ENCODE measurements at regions not wholly inside any gene's neighbourhood (a gene's known extent, or its start where the extent isn't known, plus 50 kb on each side); places are given as distances from the start of the nearest gene placed in this dataset.
"Not testable (repeated sequence)": the region's sequence is repeated elsewhere in the genome, so short reads cannot be mapped to it uniquely, and the experiment has no call there.

DNA sequence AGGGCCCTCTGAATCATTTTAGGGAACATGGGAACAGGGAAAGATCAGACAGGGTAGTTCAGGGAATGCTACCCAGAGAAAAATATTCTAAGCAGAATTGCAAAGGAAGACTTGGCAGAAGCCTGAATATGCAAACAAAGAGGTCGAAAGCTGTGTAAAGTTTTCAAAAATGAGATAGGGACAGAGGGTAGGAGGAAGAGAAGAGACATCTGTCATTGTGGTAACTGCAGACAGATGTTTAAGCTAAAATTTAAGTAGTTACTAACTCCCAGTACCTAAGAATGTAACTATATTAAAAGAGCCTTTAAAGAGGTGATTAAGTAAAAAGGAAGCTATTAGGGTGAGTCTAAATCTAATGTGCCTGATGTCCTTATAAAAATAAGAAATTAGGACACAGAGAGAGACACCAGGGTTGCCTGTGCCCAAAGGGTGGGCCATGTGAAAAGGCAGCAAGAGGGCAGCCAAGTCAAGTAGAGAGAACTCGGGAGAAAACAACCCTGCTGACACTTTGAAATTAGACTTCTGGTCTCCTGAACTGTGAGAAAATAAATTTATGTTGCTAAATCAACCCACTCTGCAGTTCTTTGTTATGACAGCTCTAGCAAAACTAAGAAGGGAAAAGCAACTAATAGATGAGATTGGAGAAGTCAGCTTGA, 1647.4 kb upstream of the C9orf72 start:
- no peak for DNase-seq (ENCODE audit: low read depth)
- TF ChIP-seq, protein P1, sequence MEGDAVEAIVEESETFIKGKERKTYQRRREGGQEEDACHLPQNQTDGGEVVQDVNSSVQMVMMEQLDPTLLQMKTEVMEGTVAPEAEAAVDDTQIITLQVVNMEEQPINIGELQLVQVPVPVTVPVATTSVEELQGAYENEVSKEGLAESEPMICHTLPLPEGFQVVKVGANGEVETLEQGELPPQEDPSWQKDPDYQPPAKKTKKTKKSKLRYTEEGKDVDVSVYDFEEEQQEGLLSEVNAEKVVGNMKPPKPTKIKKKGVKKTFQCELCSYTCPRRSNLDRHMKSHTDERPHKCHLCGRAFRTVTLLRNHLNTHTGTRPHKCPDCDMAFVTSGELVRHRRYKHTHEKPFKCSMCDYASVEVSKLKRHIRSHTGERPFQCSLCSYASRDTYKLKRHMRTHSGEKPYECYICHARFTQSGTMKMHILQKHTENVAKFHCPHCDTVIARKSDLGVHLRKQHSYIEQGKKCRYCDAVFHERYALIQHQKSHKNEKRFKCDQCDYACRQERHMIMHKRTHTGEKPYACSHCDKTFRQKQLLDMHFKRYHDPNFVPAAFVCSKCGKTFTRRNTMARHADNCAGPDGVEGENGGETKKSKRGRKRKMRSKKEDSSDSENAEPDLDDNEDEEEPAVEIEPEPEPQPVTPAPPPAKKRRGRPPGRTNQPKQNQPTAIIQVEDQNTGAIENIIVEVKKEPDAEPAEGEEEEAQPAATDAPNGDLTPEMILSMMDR (conservative IDR thresholded peaks at IDR 0.05; ENCODE audit: low read depth, low read length) = no peak
- H3K4me3 ChIP-seq (ENCODE audit: low read depth, low read length) = no peak overlapping the region

DNA sequence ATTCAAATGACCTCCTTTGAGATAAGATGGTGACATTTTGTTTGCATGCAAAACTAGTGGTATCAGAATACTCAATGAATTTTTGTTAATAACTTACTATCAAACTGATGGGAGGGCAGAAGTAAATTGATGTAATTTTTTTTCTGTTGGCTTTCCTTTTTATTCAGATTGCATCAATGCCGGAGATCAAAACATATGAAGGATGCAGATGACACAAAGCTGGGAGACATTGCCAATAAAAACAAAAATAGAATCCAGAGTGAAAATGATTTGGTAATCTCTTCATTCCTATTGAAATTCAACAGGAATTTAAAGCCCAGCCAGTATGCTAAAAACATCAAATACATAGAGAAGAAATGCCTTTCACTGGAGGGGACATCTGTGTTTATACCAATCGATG, 1655.3 kb upstream of the C9orf72 start:
- TF ChIP-seq, protein P1 (conservative IDR thresholded peaks at IDR 0.05; ENCODE audit: low read depth, low read length) = no peak
- no peak overlapping the region for H3K4me3 ChIP-seq (ENCODE audit: low read depth, low read length)

DNA sequence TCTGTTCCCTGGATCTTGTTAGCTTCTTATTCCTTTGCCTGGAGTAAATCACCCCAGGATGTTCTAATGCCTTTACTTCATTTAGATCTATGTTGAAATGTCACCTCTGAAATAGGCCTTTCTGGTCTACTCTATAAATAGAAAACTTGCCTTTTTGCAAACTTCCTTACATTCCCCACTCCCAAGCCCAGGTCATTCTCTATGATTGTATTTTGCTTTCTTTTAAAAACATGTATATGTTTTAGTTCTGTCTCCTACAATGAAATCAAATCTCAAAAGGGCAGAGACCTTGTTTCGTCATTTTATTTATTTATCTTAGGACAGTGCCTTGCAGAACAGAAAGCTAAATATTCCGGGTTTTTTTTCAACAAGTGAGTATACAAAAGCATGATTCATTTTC, 1657.7 kb upstream of the C9orf72 start:
- no peak overlapping the region for H3K4me3 ChIP-seq (ENCODE audit: low read depth, low read length)
- TF ChIP-seq, protein P1 (conservative IDR thresholded peaks at IDR 0.05; ENCODE audit: low read depth, low read length) = no peak
- peak; percentile 9 for DNase-seq (ENCODE audit: low read depth)

More for the DNA sequence above, 1655.3 kb upstream of the C9orf72 start:
- peak; percentile 17 for DNase-seq (ENCODE audit: low read depth)

DNA sequence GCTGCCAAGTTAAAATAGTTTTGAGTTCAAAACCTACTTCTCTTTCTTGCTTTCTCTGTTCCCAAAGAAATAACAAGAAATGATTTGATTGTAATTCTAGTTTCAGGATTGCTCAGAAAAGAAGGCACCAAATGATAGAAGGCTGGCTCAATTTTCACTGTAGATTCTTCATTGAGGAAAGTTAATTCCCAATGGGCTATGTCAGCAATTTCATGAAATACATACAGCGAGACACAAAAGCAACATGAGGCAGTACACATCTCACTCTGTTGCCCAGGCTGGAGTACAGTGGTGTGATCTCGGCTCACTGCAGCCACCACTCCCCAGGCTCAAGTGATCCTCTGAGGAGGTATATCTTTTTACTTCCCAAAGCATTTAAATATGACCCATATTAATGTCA, 1659.9 kb upstream of the C9orf72 start:
- TF ChIP-seq, protein P1 (conservative IDR thresholded peaks at IDR 0.05; ENCODE audit: low read depth, low read length) = no peak
- H3K4me3 ChIP-seq (ENCODE audit: low read depth, low read length) = no peak overlapping the region
- no peak for DNase-seq (ENCODE audit: low read depth)

DNA sequence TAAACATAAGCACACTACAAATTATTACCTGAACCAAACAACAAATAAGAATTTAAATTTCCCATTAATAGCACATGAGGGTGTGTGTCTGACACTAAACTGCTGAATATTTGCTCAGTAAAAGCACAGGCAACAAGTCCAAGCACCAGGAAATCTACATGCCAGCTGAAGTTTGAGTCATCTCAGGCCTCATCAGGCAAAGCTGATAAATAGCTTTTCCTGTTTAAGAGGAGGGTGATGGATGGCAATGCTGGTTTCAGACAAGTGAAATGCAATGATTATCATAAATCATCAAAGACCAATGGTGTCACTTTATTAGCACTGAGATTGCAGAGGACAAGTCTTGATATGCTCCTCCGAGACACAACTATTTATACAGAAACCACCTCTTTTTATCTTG, 1668.0 kb upstream of the C9orf72 start:
- no peak for DNase-seq (ENCODE audit: low read depth)
- no peak overlapping the region for H3K4me3 ChIP-seq (ENCODE audit: low read depth, low read length)
- TF ChIP-seq, protein P1 (conservative IDR thresholded peaks at IDR 0.05; ENCODE audit: low read depth, low read length) = no peak

DNA sequence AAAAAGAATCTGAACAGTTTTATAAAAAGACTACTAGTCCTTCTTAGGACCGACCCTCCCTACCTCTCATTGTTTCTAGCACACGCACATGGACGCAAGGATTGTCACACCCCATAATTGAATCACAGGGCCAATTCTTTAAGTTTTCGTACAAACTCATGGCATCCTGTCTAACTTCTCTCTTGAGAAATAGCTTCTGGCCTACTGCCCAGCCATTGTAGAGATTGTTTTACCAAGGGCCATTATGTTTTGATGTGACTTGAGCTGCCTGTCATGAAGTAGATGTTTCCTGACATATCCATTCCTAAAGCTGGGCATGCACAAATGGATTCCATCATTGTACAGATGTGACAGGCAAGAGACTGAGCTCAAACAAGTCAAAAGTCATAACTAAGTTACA, 1672.1 kb upstream of the C9orf72 start:
- no peak overlapping the region for H3K4me3 ChIP-seq (ENCODE audit: low read depth, low read length)
- TF ChIP-seq, protein P1 (conservative IDR thresholded peaks at IDR 0.05; ENCODE audit: low read depth, low read length) = no peak

DNA sequence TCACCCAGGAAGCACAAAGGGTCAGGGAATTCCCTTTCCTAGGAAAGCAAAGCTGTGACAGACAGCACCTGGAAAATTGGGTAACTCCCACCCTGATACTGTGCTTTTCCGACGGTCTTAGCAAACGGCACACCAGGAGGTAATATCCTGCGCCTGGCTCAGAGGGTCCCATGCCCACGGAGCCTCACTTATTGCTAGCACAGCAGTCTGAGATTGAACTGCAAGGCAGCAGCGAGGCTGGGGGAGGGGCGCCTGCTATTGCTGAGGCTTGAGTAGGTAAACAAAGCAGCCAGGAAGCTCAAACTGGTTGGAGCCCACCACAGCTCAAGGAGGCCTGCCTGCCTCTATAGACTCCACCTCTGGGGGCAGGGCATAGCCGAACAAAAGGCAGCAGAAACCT, 1697.1 kb upstream of the C9orf72 start:
- H3K4me3 ChIP-seq (ENCODE audit: low read depth, low read length); DNase-seq (ENCODE audit: low read depth): not testable (repeated sequence)

More for the DNA sequence above, 1672.1 kb upstream of the C9orf72 start:
- no peak for DNase-seq (ENCODE audit: low read depth)

All from choroid plexus epithelial cell (primary cell).